GM10266 (cell line): ENCODE measurements at regions not wholly inside any gene's neighbourhood (a gene's known extent, or its start where the extent isn't known, plus 50 kb on each side); places are given as distances from the start of the nearest gene placed in this dataset.

Experiments
- DNase-seq: peaks from one replicate; pipeline ENCODE4 v3.0.0; 2012; ENCODE audit errors: extremely low spot score
- TF ChIP-seq, protein P1 (sequence below): IDR thresholded peaks from 2 replicates; pipeline ENCODE4 v1.5.1; 2012; ENCODE audit warnings: mild to moderate bottlenecking, low read depth; ENCODE audit not compliant: control insufficient read depth, insufficient read depth; ENCODE audit errors: missing control alignments

DNA sequence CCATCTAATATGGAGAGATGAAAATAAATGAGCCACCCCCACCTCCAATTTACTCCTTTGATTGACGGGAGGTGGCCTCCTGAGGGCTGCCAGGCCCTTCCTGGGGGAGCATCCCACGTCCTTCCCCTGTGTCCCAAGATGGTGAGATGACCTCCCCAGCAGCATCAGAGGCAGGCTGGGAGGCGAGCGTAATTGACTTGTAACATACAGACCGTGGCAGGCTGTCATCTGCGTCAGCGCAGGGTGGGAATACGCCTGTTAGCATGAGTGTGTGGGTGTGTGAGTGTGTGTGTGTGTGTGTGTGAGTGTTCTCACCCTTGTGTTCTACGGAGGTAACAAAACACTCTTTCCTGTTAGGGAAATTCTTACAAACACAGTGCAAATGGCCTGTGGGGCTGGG, 156.9 kb upstream of the CIBAR2 start:
- no peak for DNase-seq
- TF ChIP-seq, protein P1, sequence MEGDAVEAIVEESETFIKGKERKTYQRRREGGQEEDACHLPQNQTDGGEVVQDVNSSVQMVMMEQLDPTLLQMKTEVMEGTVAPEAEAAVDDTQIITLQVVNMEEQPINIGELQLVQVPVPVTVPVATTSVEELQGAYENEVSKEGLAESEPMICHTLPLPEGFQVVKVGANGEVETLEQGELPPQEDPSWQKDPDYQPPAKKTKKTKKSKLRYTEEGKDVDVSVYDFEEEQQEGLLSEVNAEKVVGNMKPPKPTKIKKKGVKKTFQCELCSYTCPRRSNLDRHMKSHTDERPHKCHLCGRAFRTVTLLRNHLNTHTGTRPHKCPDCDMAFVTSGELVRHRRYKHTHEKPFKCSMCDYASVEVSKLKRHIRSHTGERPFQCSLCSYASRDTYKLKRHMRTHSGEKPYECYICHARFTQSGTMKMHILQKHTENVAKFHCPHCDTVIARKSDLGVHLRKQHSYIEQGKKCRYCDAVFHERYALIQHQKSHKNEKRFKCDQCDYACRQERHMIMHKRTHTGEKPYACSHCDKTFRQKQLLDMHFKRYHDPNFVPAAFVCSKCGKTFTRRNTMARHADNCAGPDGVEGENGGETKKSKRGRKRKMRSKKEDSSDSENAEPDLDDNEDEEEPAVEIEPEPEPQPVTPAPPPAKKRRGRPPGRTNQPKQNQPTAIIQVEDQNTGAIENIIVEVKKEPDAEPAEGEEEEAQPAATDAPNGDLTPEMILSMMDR = no peak

DNA sequence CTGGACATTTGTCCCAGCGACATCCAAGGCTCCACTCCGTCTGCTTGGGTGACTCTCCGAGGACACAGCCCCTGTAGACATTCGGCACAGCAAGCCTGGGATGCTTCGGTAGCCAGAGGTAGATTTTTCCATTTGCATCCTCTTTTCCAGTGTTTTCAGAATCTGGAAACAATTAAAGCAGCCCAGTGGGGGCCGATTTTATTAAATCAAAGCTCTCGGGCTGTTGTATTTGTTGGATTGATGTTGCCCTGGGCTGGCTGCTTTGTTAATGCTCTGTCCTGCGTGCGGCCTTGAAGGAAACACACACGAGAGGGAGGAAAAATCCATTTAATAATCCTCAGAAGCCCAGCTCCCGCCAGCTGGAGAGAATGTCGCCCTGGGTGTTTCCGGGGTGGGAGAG, 158.1 kb upstream of the CIBAR2 start:
- DNase-seq = no peak
- TF ChIP-seq, protein P1 = no peak

DNA sequence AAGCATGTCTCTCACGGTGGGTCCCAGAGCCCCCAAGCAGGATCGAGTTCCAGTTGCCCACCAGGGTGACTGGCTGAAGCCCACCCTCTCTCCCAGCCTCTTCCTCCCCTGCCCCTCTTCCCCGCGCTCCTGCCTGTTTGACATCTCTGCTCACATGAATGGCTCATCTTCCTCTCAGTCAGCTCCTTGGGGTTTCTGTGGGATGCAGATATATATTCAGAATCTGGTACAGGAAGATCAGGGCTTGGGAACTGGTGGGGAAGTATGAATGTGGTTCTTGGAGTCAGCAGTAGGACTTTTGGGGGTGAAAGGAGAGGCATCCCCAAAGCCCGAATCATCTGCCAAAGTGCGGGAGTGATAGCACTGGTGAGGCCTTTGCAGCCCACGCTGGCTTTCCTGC, 158.9 kb upstream of the CIBAR2 start:
- TF ChIP-seq, protein P1 = no peak
- no peak for DNase-seq

DNA sequence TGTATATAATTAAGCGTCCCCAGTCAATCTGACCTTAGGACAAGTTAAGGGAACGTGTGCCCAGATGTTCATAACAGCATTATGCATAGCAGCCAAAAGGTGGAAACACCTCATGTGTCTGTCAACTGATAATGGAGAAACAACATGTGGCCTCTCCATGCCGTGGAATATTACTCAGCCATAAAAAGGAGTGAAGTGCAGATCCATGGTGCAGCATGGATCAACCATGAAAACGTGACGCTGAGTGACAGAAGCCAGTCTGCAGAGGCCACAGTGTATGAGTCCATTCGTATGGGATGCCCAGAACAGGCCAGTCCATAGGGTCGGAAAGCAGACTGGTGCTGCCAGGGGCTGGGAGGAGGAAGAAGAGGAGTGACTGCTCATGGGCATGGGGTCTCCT, 161.0 kb upstream of the CIBAR2 start:
- TF ChIP-seq, protein P1 = no peak
- no peak for DNase-seq

DNA sequence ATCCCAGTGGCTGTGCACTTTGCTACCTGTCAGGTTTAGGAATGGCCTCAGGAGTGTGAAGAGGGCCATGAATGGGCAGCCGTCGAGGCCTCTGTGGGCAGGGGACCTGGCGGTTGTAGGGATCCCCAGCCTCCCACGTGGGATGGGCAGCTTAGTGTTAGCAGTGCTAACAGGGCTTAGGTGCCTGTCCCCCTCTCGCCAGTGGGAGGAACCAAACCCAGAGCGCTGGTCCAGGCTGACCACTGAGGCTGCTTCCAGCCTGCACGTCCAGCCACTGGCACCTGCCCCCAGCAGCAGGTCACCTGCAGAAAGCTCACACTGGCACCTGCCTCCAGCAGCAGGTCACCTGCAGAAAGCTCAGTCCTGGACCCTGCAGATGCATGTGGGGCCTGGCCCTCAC, 162.2 kb upstream of the CIBAR2 start:
- DNase-seq = no peak
- TF ChIP-seq, protein P1 = no peak

DNA sequence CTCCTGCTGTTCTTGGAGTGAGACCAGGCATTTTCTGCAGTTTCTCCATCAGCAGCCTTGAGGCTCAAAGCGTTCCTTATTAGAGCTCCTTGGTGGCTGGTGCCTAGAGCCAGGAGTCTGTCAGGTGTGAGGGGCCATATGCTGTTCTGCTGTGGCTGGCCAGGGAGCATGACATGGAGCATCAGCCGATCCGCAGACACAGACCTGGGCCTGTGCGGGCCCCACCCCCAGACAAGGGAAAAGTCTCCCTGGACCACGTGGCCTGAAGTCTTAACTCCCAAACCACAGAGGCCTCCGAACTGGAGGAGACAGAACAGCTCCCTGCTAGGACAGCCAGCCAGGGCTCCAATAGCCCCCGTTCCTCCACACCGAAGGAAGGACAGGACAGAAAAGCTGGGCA, 162.7 kb upstream of the CIBAR2 start:
- TF ChIP-seq, protein P1 = no peak
- DNase-seq = no peak

DNA sequence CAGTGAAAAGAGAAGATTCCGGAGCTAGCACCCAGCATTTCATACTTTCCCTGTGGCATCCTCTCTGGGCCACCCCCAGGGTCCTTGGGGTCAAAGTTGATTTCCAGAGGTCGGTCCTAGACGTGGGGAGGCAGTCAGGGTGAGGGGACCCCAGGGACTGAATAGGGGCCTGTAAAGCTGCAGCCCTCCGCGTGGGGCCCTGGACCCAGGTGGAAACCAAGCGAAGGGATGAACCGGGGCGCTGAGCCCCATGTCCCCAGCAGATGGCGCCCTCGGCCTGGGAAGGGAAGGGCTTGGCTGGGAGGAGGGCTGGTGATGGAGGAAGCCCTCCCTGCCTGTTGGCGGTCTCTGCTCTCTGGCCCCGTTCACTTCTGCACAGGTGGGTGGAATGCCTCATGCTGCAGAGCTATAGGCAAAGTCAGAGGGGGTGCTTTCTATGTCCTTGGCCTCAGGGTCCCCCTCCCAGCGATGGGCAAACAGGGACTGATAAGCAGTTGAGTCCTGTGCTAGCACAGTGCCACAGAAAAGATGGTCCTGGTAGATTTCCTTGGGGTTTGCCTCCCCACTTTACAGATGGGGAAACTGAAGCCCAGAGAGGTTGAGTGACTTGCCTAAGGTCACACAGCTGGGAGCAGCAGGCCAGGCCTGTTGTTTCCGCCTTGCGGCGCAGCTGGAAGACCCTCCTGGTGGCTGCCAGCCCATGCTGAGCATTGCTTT, 163.4 kb upstream of the CIBAR2 start:
- DNase-seq = peak; percentile 90
- TF ChIP-seq, protein P1 = peak; percentile 89
